HepG2 (cell line): ENCODE measurements at regions not wholly inside any gene's neighbourhood (a gene's known extent, or its start where the extent isn't known, plus 50 kb on each side); places are given as distances from the start of the nearest gene placed in this dataset.

Source experiments
- ATAC-seq: fragments of 200-7000 bp; cut with Tn5 transposase; 3 replicates; pipeline ENCODE4 v1.9.1; 2020; ENCODE audit warnings: mild to moderate bottlenecking, moderate library complexity
- BruUV-seq: library from RNA; stranded (reverse); fragments of 400-500 nt; replicated peaks from 2 replicates; lab custom pipeline; 2021; lab: Mats Ljungman, UMichigan
- CTCF ChIA-PET: fragments of 300-600 bp; formaldehyde crosslinking; extraction: SDS; loops from one replicate; lab custom pipeline; 2021; ENCODE audit warnings: low total read pairs, inconsistent platforms, low intra/inter-chr PET ratio; lab: Yijun Ruan, JAX
- POLR2A ChIA-PET: fragments of 350-600 bp; sonication (Branson Sonifier 250); formaldehyde crosslinking; loops from one replicate; lab custom pipeline; 2020; ENCODE audit warnings: antibody characterized with exemption, inconsistent platforms; lab: Yijun Ruan, JAX
- DNase-seq: peaks from one replicate; pipeline ENCODE4 v3.0.0-alpha.2; 2015; ENCODE audit warnings: low spot score
- FAIRE-seq: peaks from 3 replicates; lab custom pipeline; 2011; peaks lifted over from hg19 to GRCh38; lab: Jason Lieb, UNC
- H2AFZ ChIP-seq: one replicate; pipeline ENCODE4 v1.6.1; 2011; ENCODE audit warnings: low read length, inconsistent platforms
- H3K27ac ChIP-seq: fragments of 300-600 bp; 3 replicates; pipeline ENCODE4 v1.8.0; 2011; ENCODE audit warnings: mixed run types, mild to moderate bottlenecking, mixed read lengths, low read length, inconsistent platforms; ENCODE audit not compliant: insufficient read depth; ENCODE audit errors: extremely low read length
- H3K27me3 ChIP-seq, 2 experiments: fragments of 200-600 bp in 1 of 2; 2 replicates in 1 of 2; 3 replicates in 1 of 2; pipeline versions ENCODE4 v1.6.0 to v1.8.0; 2011; ENCODE audit warnings: low read length in 2 of 2, mild to moderate bottlenecking in 2 of 2, moderate library complexity in 2 of 2, inconsistent platforms in 1 of 2; ENCODE audit not compliant: insufficient read depth in 2 of 2, control insufficient read depth in 1 of 2
- H3K36me3 ChIP-seq, 2 experiments: fragments of 200-600 bp in 1 of 2; replicated peaks in 1 of 2; 2 replicates in 1 of 2; 3 replicates in 1 of 2; pipeline versions ENCODE4 v1.5.1 to v1.8.0; 2011; ENCODE audit warnings: low read length in 2 of 2, inconsistent platforms in 1 of 2; ENCODE audit not compliant: insufficient read depth in 2 of 2, control insufficient read depth in 1 of 2
- H3K4me1 ChIP-seq: 2 replicates; pipeline ENCODE4 v1.5.1; 2012; ENCODE audit warnings: low read length, inconsistent platforms; ENCODE audit not compliant: insufficient read depth
- H3K4me2 ChIP-seq: 2 replicates; pipeline ENCODE4 v1.6.0; 2011; ENCODE audit warnings: low read depth, low read length, inconsistent platforms
- H3K4me3 ChIP-seq, 3 experiments: fragments of 200-600 bp in 1 of 3; sonication (generic), shearing (Covaris generic) in 1 of 3; replicated peaks in 1 of 3; 2 replicates each; pipeline ENCODE4 v1.5.1; 2011 to 2016; ENCODE audit warnings: low read length in 3 of 3, inconsistent platforms in 2 of 3, low read depth in 2 of 3, mild to moderate bottlenecking in 2 of 3, control low read depth in 1 of 3, mixed read lengths in 1 of 3; ENCODE audit not compliant: insufficient read depth in 1 of 3
- H3K79me2 ChIP-seq: one replicate; pipeline ENCODE4 v1.6.1; 2011; ENCODE audit warnings: low read length, inconsistent platforms; ENCODE audit not compliant: insufficient read depth
- H3K9ac ChIP-seq: 2 replicates; pipeline ENCODE4 v1.6.0; 2011; ENCODE audit warnings: mild to moderate bottlenecking, low read depth, low read length, inconsistent platforms; ENCODE audit not compliant: insufficient read depth
- H3K9me3 ChIP-seq: 2 replicates; pipeline ENCODE4 v1.5.1; 2012; ENCODE audit warnings: mild to moderate bottlenecking, low read length
- H4K20me1 ChIP-seq: 2 replicates; pipeline ENCODE4 v1.6.0; 2011; ENCODE audit warnings: inconsistent platforms, mild to moderate bottlenecking, low read length, moderate library complexity; ENCODE audit not compliant: insufficient read depth
- HNF4G ChIP-seq, 2 experiments: sonication (generic) in 1 of 2; formaldehyde crosslinking in 1 of 2; IDR thresholded peaks; 2 replicates each; pipeline versions ENCODE4 v1.4.0 to v1.6.1; 2011 to 2020; ENCODE audit warnings: borderline replicate concordance in 2 of 2, low read depth in 2 of 2, mild to moderate bottlenecking in 2 of 2, low read length in 1 of 2, missing genetic modification reagents in 1 of 2, moderate library complexity in 1 of 2
- JUNB ChIP-seq: sonication (generic); formaldehyde crosslinking; IDR thresholded peaks from 2 replicates; pipeline ENCODE4 v1.8.0; 2022; ENCODE audit warnings: missing genetic modification reagents, mild to moderate bottlenecking, borderline replicate concordance
- PITX1 ChIP-seq: sonication (generic); formaldehyde crosslinking; IDR thresholded peaks from 2 replicates; pipeline ENCODE4 v1.5.1; 2020; ENCODE audit warnings: mild to moderate bottlenecking, missing genetic modification reagents
- RORA ChIP-seq: sonication (generic); formaldehyde crosslinking; IDR thresholded peaks from 2 replicates; pipeline ENCODE4 v1.5.0; 2020; ENCODE audit warnings: mild to moderate bottlenecking, missing genetic modification reagents, moderate library complexity
- TAF1 ChIP-seq: sonication (generic); formaldehyde crosslinking; IDR thresholded peaks from 2 replicates; pipeline ENCODE4 v1.4.0; 2020; ENCODE audit warnings: missing genetic modification reagents
- TCF7L2 ChIP-seq: IDR thresholded peaks from 2 replicates; pipeline ENCODE4 v1.6.1; 2011; ENCODE audit warnings: mild to moderate bottlenecking, low read depth, low read length, moderate library complexity
- ZNF550 ChIP-seq: sonication (generic); formaldehyde crosslinking; IDR thresholded peaks from 2 replicates; pipeline ENCODE4 v1.4.0; 2020; ENCODE audit warnings: mild to moderate bottlenecking, missing genetic modification reagents, borderline replicate concordance
- WGBS: methylation state at CpG from one replicate; pipeline ENCODE4 v1.1.6; 2017; ENCODE audit warnings: low lambda C conversion rate; 5-methylcytosine and 5-hydroxymethylcytosine counted together
- in situ Hi-C: cut with HindIII; loops from 2 replicates; pipeline ENCODE4 v1.10.0; 2017; ENCODE audit warnings: low pct_unique_long_range_greater_than_20kb; ENCODE audit not compliant: extremely low pct_ligation_motif_present
- intact Hi-C: fragments of 100-400 bp; cut with micrococcal nuclease; formaldehyde crosslinking; loops from one replicate; pipeline ENCODE4 v1.10.0; 2022; ENCODE audit not compliant: unreplicated experiment
- TF ChIP-seq, protein P1 (sequence below): IDR thresholded peaks from 2 replicates; pipeline ENCODE4 v1.4.0; 2020; ENCODE audit warnings: mild to moderate bottlenecking, missing genetic modification reagents
- TF ChIP-seq, protein P2 (sequence below): sonication (generic); formaldehyde crosslinking; IDR thresholded peaks from 2 replicates; pipeline ENCODE4 v1.8.0; 2022; ENCODE audit warnings: missing genetic modification reagents, mild to moderate bottlenecking, borderline replicate concordance

DNA sequence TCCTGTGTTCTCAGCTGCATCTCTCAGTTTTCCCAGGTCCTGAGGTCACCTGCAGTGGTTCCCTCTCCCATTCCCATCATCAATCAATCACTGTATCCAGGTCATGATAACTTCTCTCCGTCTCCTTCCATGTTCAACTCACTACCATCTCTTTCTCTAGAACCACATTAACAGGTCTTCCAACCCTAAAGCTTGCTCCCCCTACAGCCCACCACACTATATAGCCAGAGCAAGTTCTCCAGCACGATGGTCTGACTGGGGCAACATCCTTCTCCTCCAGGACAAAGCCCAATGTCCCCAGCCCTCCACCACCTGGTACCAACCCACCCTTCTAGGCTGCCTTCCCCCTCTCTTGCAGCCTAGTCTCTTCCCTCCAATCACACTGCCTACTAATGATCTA, 241.6 kb downstream of the CDK5RAP2 start:
- Histone ChIP-seq H4K20me1 (no peaks in the 10 kb centered on the region), H3K36me3 (no peaks in the 10 kb centered on the region), H3K27ac (no peak overlapping the region), H3K4me3 (no peak overlapping the region), H3K4me1 (peaks cover 6% of the 10 kb centered on the region; the same call in 1 of the 2 replicates), H3K79me2 (no peaks in the 10 kb centered on the region), H3K4me2 (no peak overlapping the region), H3K9ac (no peak overlapping the region), H3K9me3 (no peaks in the 10 kb centered on the region), H3K27me3 (no peaks in the 10 kb centered on the region), H2AFZ (no peak overlapping the region)
- no TSS peak for BruUV-seq
- DNase-seq, result no peak
- no peak for FAIRE-seq
- in situ Hi-C loops (no loop called here), intact Hi-C loops (no loop called here)
- ATAC-seq, result peak; percentile 26; the same call in 1 of the 3 replicates
- TF ChIP-seq TCF7L2, result no peak
- no peak for TF ChIP-seq ZNF550 (CRISPR knock-in tag)
- no peak for TF ChIP-seq RORA (CRISPR knock-in tag)
- no peak for TF ChIP-seq JUNB (CRISPR knock-in tag)
- TF ChIP-seq, protein P1, sequence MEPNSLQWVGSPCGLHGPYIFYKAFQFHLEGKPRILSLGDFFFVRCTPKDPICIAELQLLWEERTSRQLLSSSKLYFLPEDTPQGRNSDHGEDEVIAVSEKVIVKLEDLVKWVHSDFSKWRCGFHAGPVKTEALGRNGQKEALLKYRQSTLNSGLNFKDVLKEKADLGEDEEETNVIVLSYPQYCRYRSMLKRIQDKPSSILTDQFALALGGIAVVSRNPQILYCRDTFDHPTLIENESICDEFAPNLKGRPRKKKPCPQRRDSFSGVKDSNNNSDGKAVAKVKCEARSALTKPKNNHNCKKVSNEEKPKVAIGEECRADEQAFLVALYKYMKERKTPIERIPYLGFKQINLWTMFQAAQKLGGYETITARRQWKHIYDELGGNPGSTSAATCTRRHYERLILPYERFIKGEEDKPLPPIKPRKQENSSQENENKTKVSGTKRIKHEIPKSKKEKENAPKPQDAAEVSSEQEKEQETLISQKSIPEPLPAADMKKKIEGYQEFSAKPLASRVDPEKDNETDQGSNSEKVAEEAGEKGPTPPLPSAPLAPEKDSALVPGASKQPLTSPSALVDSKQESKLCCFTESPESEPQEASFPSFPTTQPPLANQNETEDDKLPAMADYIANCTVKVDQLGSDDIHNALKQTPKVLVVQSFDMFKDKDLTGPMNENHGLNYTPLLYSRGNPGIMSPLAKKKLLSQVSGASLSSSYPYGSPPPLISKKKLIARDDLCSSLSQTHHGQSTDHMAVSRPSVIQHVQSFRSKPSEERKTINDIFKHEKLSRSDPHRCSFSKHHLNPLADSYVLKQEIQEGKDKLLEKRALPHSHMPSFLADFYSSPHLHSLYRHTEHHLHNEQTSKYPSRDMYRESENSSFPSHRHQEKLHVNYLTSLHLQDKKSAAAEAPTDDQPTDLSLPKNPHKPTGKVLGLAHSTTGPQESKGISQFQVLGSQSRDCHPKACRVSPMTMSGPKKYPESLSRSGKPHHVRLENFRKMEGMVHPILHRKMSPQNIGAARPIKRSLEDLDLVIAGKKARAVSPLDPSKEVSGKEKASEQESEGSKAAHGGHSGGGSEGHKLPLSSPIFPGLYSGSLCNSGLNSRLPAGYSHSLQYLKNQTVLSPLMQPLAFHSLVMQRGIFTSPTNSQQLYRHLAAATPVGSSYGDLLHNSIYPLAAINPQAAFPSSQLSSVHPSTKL (CRISPR knock-in tag), result no peak
- TF ChIP-seq, protein P2, sequence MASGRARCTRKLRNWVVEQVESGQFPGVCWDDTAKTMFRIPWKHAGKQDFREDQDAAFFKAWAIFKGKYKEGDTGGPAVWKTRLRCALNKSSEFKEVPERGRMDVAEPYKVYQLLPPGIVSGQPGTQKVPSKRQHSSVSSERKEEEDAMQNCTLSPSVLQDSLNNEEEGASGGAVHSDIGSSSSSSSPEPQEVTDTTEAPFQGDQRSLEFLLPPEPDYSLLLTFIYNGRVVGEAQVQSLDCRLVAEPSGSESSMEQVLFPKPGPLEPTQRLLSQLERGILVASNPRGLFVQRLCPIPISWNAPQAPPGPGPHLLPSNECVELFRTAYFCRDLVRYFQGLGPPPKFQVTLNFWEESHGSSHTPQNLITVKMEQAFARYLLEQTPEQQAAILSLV (CRISPR knock-in tag), result no peak
- no peak for TF ChIP-seq HNF4G (IDR thresholded peaks at IDR 0.05; ENCODE audit: borderline replicate concordance, low read depth, low read length)
- no peak for TF ChIP-seq HNF4G (CRISPR knock-in tag; IDR thresholded peaks at IDR 0.05; ENCODE audit: borderline replicate concordance, low read depth)
- no peak for TF ChIP-seq TAF1 (CRISPR knock-in tag)
- no peak for TF ChIP-seq PITX1 (CRISPR knock-in tag)
- ChIA-PET POLR2A (no interaction called here), CTCF (no interaction called here)
- WGBS, result 39% methylated on average over 2 of the region's 2 CpGs
